Liver (tissue), 8 donors: ENCODE measurements at regions not wholly inside any gene's neighbourhood (a gene's known extent, or its start where the extent isn't known, plus 50 kb on each side); places are given as distances from the start of the nearest gene placed in this dataset.

Experiments
- DNase-seq: peaks from one replicate; pipeline ENCODE4 v3.0.0-alpha.2; 2017; ENCODE audit warnings: low spot score
- H3K27ac ChIP-seq, 2 donors: one replicate each; pipeline ENCODE4 v1.7.0; 2013; ENCODE audit warnings: inconsistent platforms in 2 of 2, low read length in 2 of 2, control low read depth in 1 of 2, low read depth in 1 of 2, mild to moderate bottlenecking in 1 of 2
- H3K27me3 ChIP-seq, 4 donors: one replicate each; pipeline versions ENCODE4 v1.6.1 to v1.7.0; 2013; ENCODE audit warnings: low read length in 3 of 4, inconsistent platforms in 1 of 4, mild to moderate bottlenecking in 1 of 4, moderate library complexity in 1 of 4; ENCODE audit not compliant: control insufficient read depth in 4 of 4, insufficient read depth in 4 of 4
- H3K36me3 ChIP-seq, 4 donors: one replicate each; pipeline versions ENCODE4 v1.6.1 to v1.7.0; 2013; ENCODE audit warnings: low read length in 3 of 4, mild to moderate bottlenecking in 3 of 4, low read depth in 1 of 4, moderate library complexity in 1 of 4; ENCODE audit not compliant: control insufficient read depth in 4 of 4, insufficient read depth in 3 of 4
- H3K4me1 ChIP-seq, 4 donors: one replicate each; pipeline versions ENCODE4 v1.6.1 to v1.7.0; 2013; ENCODE audit warnings: low read length in 3 of 4, mild to moderate bottlenecking in 3 of 4, moderate library complexity in 1 of 4; ENCODE audit not compliant: control insufficient read depth in 4 of 4, insufficient read depth in 4 of 4
- H3K4me3 ChIP-seq, 3 donors: one replicate each; pipeline versions ENCODE4 v1.6.1 to v1.7.0; 2013; ENCODE audit warnings: low read length in 3 of 3, control low read depth in 1 of 3, low read depth in 1 of 3, mild to moderate bottlenecking in 1 of 3
- H3K9ac ChIP-seq, 2 donors: one replicate each; pipeline ENCODE4 v1.7.0; 2013; ENCODE audit warnings: low read length in 2 of 2, mild to moderate bottlenecking in 2 of 2, moderate library complexity in 2 of 2, control low read depth in 1 of 2, low read depth in 1 of 2
- H3K9me3 ChIP-seq, 4 donors: one replicate each; pipeline versions ENCODE4 v1.6.1 to v1.7.0; 2013; ENCODE audit warnings: low read length in 3 of 4; ENCODE audit not compliant: control insufficient read depth in 4 of 4
- EGR1 ChIP-seq, 2 donors: IDR thresholded peaks; 2 replicates each; pipeline ENCODE4 v1.6.1; 2016 to 2018; ENCODE audit warnings: antibody characterized with exemption in 2 of 2, low read depth in 2 of 2
- FOXA1 ChIP-seq: IDR thresholded peaks from 2 replicates; pipeline ENCODE4 v1.6.1; 2016; ENCODE audit warnings: antibody characterized with exemption
- FOXA2 ChIP-seq: IDR thresholded peaks from 2 replicates; pipeline ENCODE4 v1.6.1; 2016; ENCODE audit warnings: antibody characterized with exemption
- GABPA ChIP-seq, 2 donors: IDR thresholded peaks in 1 of 2; conservative IDR thresholded peaks in 1 of 2; 2 replicates each; pipeline ENCODE4 v1.6.1; 2016; ENCODE audit warnings: antibody characterized with exemption in 2 of 2, mild to moderate bottlenecking in 1 of 2, moderate library complexity in 1 of 2
- HNF4A ChIP-seq, 2 donors: conservative IDR thresholded peaks; 2 replicates each; pipeline ENCODE4 v1.6.1; 2016; ENCODE audit warnings: antibody characterized with exemption in 2 of 2, mild to moderate bottlenecking in 2 of 2
- HNF4G ChIP-seq: IDR thresholded peaks from 2 replicates; pipeline ENCODE4 v1.6.1; 2016; ENCODE audit warnings: antibody characterized with exemption
- JUND ChIP-seq, 2 donors: IDR thresholded peaks; 2 replicates each; pipeline ENCODE4 v1.6.1; 2016; ENCODE audit warnings: antibody characterized with exemption in 2 of 2
- MAX ChIP-seq: IDR thresholded peaks from 2 replicates; pipeline ENCODE4 v1.6.1; 2016; ENCODE audit warnings: antibody characterized with exemption
- NR2F2 ChIP-seq: IDR thresholded peaks from 2 replicates; pipeline ENCODE4 v1.6.1; 2016; ENCODE audit warnings: antibody characterized with exemption
- RAD21 ChIP-seq, 2 donors: IDR thresholded peaks; 2 replicates each; pipeline ENCODE4 v1.6.1; 2016; ENCODE audit warnings: antibody characterized with exemption in 2 of 2, mild to moderate bottlenecking in 2 of 2
- RXRA ChIP-seq, 2 donors: IDR thresholded peaks; 2 replicates each; pipeline ENCODE4 v1.6.1; 2017 to 2018; ENCODE audit warnings: antibody characterized with exemption in 2 of 2, mild to moderate bottlenecking in 1 of 2
- SP1 ChIP-seq: IDR thresholded peaks from 2 replicates; pipeline ENCODE4 v1.6.1; 2018; ENCODE audit warnings: antibody characterized with exemption, mild to moderate bottlenecking
- TAF1 ChIP-seq: conservative IDR thresholded peaks from 2 replicates; pipeline ENCODE4 v1.6.1; 2016; ENCODE audit warnings: antibody characterized with exemption, mild to moderate bottlenecking
- ZBTB33 ChIP-seq: IDR thresholded peaks from 2 replicates; pipeline ENCODE4 v1.6.1; 2016; ENCODE audit warnings: antibody characterized with exemption
- WGBS: extraction: QIAGEN DNeasy Blood & Tissue Kit; methylation state at CpG from one replicate; pipeline ENCODE4 v1.1.7; 2013; 5-methylcytosine and 5-hydroxymethylcytosine counted together
- TF ChIP-seq, protein P1 (sequence below): IDR thresholded peaks from 2 replicates; pipeline ENCODE4 v1.6.1; 2016; ENCODE audit warnings: antibody characterized with exemption
- TF ChIP-seq, protein P2 (sequence below): fragments of 150-350 bp; IDR thresholded peaks from 2 replicates; pipeline ENCODE4 v1.5.1; 2017; ENCODE audit warnings: improper control_type of control experiment, low read depth, low read length; ENCODE audit not compliant: missing input control
- donor health status: healthy.
- donor health status: healthy.
- donor health status: healthy.
- donor health status: healthy.
- donor health status: healthy.

GRCh38 chr13:106774621-106775020 is 206.7 kb upstream of the ARGLU1 start:
- no peaks in the 10 kb centered on the region for H3K9me3 ChIP-seq
- H3K4me1 ChIP-seq: no peaks in the 10 kb centered on the region
- WGBS: 90% methylated on average over 1 of the region's 1 CpG
- no peak overlapping the region for H3K27ac ChIP-seq
- no peaks in the 10 kb centered on the region for H3K27me3 ChIP-seq
- DNase-seq: no peak
- no peaks in the 10 kb centered on the region for H3K36me3 ChIP-seq
- H3K9ac ChIP-seq: no peak overlapping the region
- H3K4me3 ChIP-seq: no peak overlapping the region
- TF ChIP-seq TAF1: no peak
- TF ChIP-seq HNF4G: no peak
- TF ChIP-seq ZBTB33: no peak
- TF ChIP-seq GABPA (IDR thresholded peaks at IDR 0.05 in 1 of 2, conservative IDR thresholded peaks at IDR 0.05 in 1 of 2): no peak
- no peak for TF ChIP-seq NR2F2
- no peak for TF ChIP-seq SP1
- no peak for TF ChIP-seq MAX
- TF ChIP-seq FOXA2: no peak

- no peak for DNase-seq
- H3K27ac ChIP-seq: no peak overlapping the region
- no peaks in the 10 kb centered on the region for H3K4me1 ChIP-seq
- no peak for TF ChIP-seq EGR1 (IDR thresholded peaks at IDR 0.05; ENCODE audit: low read depth in 2 of 2)
- no peak for TF ChIP-seq NR2F2
- TF ChIP-seq TAF1: no peak
- no peak for TF ChIP-seq GABPA (IDR thresholded peaks at IDR 0.05 in 1 of 2, conservative IDR thresholded peaks at IDR 0.05 in 1 of 2)
- no peak for TF ChIP-seq RXRA (IDR thresholded peaks at IDR 0.05)
- TF ChIP-seq RAD21 (IDR thresholded peaks at IDR 0.05): no peak
- no peak for TF ChIP-seq FOXA2
- TF ChIP-seq HNF4G: no peak
- TF ChIP-seq JUND (IDR thresholded peaks at IDR 0.05): no peak
- TF ChIP-seq, protein P1, sequence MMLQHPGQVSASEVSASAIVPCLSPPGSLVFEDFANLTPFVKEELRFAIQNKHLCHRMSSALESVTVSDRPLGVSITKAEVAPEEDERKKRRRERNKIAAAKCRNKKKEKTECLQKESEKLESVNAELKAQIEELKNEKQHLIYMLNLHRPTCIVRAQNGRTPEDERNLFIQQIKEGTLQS: no peak
- TF ChIP-seq MAX: no peak
- TF ChIP-seq, protein P2, sequence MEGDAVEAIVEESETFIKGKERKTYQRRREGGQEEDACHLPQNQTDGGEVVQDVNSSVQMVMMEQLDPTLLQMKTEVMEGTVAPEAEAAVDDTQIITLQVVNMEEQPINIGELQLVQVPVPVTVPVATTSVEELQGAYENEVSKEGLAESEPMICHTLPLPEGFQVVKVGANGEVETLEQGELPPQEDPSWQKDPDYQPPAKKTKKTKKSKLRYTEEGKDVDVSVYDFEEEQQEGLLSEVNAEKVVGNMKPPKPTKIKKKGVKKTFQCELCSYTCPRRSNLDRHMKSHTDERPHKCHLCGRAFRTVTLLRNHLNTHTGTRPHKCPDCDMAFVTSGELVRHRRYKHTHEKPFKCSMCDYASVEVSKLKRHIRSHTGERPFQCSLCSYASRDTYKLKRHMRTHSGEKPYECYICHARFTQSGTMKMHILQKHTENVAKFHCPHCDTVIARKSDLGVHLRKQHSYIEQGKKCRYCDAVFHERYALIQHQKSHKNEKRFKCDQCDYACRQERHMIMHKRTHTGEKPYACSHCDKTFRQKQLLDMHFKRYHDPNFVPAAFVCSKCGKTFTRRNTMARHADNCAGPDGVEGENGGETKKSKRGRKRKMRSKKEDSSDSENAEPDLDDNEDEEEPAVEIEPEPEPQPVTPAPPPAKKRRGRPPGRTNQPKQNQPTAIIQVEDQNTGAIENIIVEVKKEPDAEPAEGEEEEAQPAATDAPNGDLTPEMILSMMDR: no peak
- no peak for TF ChIP-seq FOXA1
- no peak for TF ChIP-seq ZBTB33
- no peak for TF ChIP-seq HNF4A (conservative IDR thresholded peaks at IDR 0.05)
- TF ChIP-seq SP1: no peak
- H3K9me3 ChIP-seq: peaks cover 0 to 5% (median 4%) of the 10 kb centered on the region in 4 donors
- H3K27me3 ChIP-seq: no peaks in the 10 kb centered on the region
- 52% methylated on average over 6 of the region's 6 CpGs for WGBS
- no peak overlapping the region for H3K4me3 ChIP-seq
- H3K36me3 ChIP-seq: no peaks in the 10 kb centered on the region
- no peak overlapping the region for H3K9ac ChIP-seq
Observed at GRCh38 chr13:106772006-106772601, 204.2 kb upstream of the ARGLU1 start.
